Fibroblast of pulmonary artery (primary cell): ENCODE measurements at regions not wholly inside any gene's neighbourhood (a gene's known extent, or its start where the extent isn't known, plus 50 kb on each side); places are given as distances from the start of the nearest gene placed in this dataset.

Experiments used
- DNase-seq: peaks from one replicate; pipeline ENCODE4 v3.0.0-alpha.2; 2010; ENCODE audit warnings: low read depth
- H3K4me3 ChIP-seq: replicated peaks from 2 replicates; pipeline ENCODE4 v1.5.1; 2011; ENCODE audit warnings: low read depth, mild to moderate bottlenecking, control low read depth, low read length, moderate library complexity
- CTCF ChIP-seq: IDR thresholded peaks from 2 replicates; pipeline ENCODE4 v1.5.1; 2011; ENCODE audit warnings: mild to moderate bottlenecking, control low read depth, low read length, inconsistent platforms; ENCODE audit errors: missing control alignments

DNA sequence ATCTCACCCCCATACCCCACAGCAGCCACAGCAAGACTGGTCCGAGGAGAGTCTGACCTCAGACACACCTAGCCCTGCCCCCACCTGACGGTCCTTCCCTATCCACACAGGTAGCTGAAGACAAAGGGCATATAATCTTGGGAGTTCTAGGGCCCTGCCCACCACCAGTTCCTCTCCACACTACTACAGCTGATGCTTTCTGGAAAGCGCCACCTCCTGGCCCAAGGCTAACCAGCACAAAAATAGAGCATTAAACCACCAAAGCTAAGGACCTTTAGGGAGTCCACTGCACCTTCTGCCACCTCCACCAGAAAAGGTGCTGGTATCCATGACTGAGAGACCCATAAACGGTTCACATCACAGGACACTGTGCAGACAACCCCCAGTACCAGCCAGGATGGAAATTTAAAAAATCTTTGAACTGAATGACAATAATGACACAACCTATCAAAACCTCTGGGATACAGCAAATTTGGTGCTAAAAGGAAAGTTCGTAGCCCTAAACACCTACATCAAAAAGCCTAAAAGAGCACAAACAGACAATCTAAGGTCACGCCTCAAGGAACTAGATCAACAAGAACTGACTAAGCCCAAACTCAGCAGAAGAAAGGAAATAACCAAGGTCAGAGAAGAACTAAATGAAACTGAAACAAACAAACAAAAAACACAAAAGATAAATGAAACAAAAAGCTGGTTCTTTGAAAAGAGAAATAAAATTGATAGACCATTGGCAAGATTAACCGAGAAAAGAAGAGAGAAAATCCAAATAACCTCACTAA is 122.1 kb upstream of the TPRG1 start:
- DNase-seq, result no peak
- TF ChIP-seq CTCF, result peak; percentile 15
- no peak overlapping the region for H3K4me3 ChIP-seq

DNA sequence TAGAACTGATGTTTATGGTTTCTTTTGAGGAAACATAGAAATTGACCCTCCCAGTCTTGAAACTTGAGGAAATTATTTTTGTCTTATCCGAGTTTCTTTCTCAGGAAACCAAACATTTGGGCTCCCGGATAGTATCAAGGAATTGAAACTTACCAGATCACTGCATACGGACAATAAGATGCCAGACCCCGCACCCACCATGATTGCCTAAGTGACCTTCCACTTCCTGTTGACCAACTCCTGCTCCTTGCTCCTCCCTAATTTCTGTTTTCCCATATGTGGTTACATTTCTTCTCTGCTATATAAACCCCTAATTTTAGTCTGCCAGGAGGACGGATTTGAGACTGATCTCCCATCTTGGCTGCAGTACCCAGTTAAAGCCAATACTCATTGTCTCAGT is 118.4 kb upstream of the TPRG1 start:
- no peak for DNase-seq
- H3K4me3 ChIP-seq, result no peak overlapping the region
- no peak for TF ChIP-seq CTCF

DNA sequence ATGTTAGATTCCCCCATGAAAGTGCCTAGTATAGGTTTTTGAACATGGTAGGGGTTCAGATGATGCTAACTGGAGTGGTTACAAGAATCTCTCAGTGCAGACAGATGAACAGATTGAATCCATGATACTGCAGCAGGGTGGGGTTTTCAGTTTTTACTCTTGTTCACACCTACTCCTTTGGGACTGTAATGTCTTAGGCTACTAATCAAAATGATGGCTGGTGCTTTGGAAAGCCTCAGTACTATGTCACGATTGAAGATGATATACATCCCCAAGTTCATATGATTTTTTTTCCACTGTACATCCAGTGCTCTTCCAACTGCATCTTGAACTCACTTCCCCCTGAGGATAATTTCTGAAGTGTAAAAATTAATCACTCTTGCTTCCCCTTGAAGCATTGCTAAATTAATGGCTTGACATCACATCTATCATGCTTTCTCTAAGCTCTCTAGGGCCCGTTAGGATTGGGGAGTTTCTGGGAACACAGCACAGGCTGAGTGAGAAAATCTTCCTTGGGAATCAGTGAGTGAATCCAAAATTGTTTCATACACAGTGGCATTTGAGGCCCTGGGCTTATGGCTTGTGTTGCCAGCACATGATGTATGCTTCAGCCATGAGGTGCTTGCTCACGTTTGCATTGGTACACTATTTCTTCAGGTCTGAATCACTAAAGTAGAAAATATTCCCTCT is 115.0 kb upstream of the TPRG1 start:
- H3K4me3 ChIP-seq, result no peak overlapping the region
- no peak for DNase-seq
- no peak for TF ChIP-seq CTCF

DNA sequence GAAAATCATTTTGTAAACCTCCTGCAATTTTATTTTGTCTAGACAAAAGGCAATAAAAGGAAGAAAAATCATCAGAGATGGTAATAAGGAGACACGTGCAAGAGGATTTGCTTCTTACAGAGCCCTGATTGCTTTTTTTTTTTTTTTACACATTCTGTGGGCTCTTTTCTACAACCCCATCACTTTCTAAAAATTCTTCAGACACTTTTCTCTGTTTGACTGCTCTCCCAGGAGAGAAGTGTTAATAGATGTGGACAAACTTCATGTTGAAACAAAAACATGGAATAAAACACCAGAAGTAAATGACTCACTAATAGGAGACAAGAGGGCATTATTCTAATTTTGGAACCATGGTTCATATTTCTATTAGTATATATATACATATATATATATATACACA is 114.4 kb upstream of the TPRG1 start:
- DNase-seq, result no peak
- no peak overlapping the region for H3K4me3 ChIP-seq
- TF ChIP-seq CTCF, result no peak

- no peak overlapping the region for H3K4me3 ChIP-seq
- no peak for DNase-seq
- TF ChIP-seq CTCF, result no peak
Observed at GRCh38 chr3:189058071-189058470, 113.7 kb upstream of the TPRG1 start.

GRCh38 chr3:189070965-189071364 is 100.8 kb upstream of the TPRG1 start:
- no peak for DNase-seq
- no peak overlapping the region for H3K4me3 ChIP-seq
- no peak for TF ChIP-seq CTCF
